SK-N-MC (cell line): ENCODE measurements at regions not wholly inside any gene's neighbourhood (a gene's known extent, or its start where the extent isn't known, plus 50 kb on each side); places are given as distances from the start of the nearest gene placed in this dataset.

ENCODE experiments used
- DNase-seq: peaks from one replicate; pipeline ENCODE4 v3.0.0-alpha.2; 2011; ENCODE audit warnings: low read depth, low spot score
- H3K27ac ChIP-seq: fragments of 200-600 bp; sonication (generic); 2 replicates; pipeline ENCODE4 v1.5.1; 2016; ENCODE audit warnings: mixed run types
- H3K36me3 ChIP-seq: fragments of 200-600 bp; sonication (generic); 2 replicates; pipeline ENCODE4 v1.6.1; 2017; ENCODE audit warnings: antibody characterized with exemption, low read length, mixed read lengths; ENCODE audit not compliant: insufficient read depth
- H3K4me3 ChIP-seq: fragments of 200-600 bp; sonication (generic); 2 replicates; pipeline ENCODE4 v1.5.1; 2016
- H3K9ac ChIP-seq: fragments of 200-600 bp; sonication (generic); 2 replicates; pipeline ENCODE4 v1.8.0; 2017; ENCODE audit warnings: mixed run types, mixed read lengths; ENCODE audit not compliant: insufficient read length
- H3K9me3 ChIP-seq: fragments of 200-600 bp; sonication (generic); 2 replicates; pipeline ENCODE4 v1.6.1; 2017; ENCODE audit warnings: low read depth, mild to moderate bottlenecking, antibody characterized with exemption, low read length, moderate library complexity, mixed read lengths
- EZH2 ChIP-seq: fragments of 200-600 bp; sonication (generic); IDR thresholded peaks from one replicate; pipeline ENCODE4 v1.6.1; 2017; ENCODE audit warnings: antibody characterized with exemption
- FOXP2 ChIP-seq: optimal IDR thresholded peaks from 2 replicates; pipeline ENCODE3; 2011; ENCODE audit warnings: mild to moderate bottlenecking, moderate library complexity; ENCODE audit not compliant: insufficient read depth; ENCODE audit errors: extremely low read length, control extremely low read depth
- POLR2AphosphoS5 ChIP-seq: IDR thresholded peaks from 2 replicates; pipeline ENCODE4 v1.6.1; 2012; ENCODE audit warnings: mild to moderate bottlenecking, low read depth, low read length, borderline replicate concordance

DNA sequence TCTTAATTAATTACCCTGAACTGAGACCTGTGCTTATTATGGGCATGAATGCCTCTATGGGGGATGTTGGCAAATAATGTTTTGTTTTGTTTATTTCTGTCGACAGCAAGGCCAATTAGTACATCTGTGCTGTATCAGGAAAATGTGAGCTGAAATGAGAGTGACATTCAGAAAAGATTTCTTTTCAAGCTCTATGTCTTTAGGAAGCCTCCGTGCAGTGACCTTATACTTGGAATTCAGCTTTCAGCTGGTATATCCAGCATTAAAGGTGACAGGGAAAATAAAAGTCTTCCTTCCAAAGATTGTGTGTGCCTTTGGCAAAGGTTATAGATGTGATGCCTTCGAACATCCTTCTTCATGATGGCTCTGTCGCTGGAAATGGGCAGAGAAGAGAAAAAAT lies 1061.1 kb downstream of the SORCS3 start:
- TF ChIP-seq POLR2AphosphoS5 = no peak

DNA sequence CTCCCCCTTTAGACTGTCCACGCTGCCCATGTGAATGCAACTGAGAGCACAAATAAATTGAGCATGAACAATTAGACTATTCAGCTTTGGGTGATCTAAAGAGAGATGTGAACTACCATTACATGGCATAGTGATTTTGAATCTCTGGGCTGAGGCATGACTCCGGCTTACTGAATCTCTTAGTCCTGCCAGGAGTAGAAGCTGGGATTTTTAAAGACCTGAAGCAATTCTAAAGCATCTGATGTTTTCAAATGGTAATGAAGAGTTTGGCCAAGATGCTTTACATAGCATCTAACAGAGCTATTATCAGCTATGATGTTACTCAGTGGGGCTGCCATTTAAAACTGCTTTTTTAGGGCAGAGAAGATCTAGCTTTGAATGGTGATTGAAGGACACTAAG lies 1059.1 kb downstream of the SORCS3 start:
- Histone ChIP-seq H3K9me3 (no peaks in the 10 kb centered on the region), H3K27ac (no peak overlapping the region), H3K4me3 (no peak overlapping the region), H3K9ac (no peak overlapping the region), H3K36me3 (no peaks in the 10 kb centered on the region)
- no peak for DNase-seq
- TF ChIP-seq EZH2 (no peak), POLR2AphosphoS5 (no peak), FOXP2 (no peak)

More for the DNA sequence above, 1061.1 kb downstream of the SORCS3 start:
- Histone ChIP-seq H3K9ac (no peak overlapping the region), H3K9me3 (no peaks in the 10 kb centered on the region), H3K27ac (no peak overlapping the region), H3K4me3 (no peak overlapping the region), H3K36me3 (no peaks in the 10 kb centered on the region)
- DNase-seq = no peak

DNA sequence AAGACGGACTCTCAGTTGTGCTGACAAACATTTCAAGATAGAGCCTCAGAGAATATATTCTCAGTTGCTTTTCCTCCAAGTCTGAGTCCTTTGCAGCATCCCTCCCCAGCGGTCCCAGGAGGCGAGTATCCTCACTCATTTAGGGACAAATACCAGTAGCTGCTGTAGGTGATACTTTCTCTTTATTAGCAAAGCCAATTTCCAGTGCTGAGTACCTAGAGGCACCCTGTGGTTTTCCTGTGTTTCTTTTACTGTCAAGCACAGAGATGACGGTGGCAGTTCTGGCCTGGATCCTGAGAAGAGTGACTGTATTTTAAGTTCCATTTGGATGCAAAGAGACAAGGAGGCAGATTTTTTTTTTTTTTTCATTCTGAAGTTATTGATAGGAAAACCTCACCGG lies 1058.4 kb downstream of the SORCS3 start:
- H3K27ac ChIP-seq = no peak overlapping the region
- no peaks in the 10 kb centered on the region for H3K36me3 ChIP-seq
- no peak overlapping the region for H3K4me3 ChIP-seq
- H3K9me3 ChIP-seq = no peaks in the 10 kb centered on the region
- no peak overlapping the region for H3K9ac ChIP-seq
- TF ChIP-seq FOXP2 (no peak), POLR2AphosphoS5 (no peak)
- no peak for DNase-seq

DNA sequence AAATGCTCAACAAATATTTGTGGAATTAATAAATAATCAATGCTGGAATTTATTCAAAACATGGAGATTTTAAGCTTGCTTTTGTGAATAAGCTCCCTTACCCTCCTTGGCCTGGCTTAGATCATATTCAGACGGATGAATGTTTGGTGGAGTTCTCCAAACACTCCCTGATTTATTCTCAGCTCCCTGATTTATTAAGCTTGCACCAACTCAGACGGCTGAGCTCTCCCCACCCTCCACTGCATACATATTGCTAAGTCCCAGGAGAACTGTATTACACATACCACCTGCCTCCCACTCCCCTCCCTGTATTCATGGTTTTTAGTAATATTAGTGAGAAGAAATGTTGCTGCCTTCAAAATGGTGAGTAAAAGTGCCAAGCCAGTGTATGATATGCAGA lies 1057.5 kb downstream of the SORCS3 start:
- DNase-seq = no peak
- Histone ChIP-seq H3K36me3 (no peaks in the 10 kb centered on the region), H3K9me3 (no peaks in the 10 kb centered on the region), H3K9ac (no peak overlapping the region), H3K4me3 (no peak overlapping the region), H3K27ac (no peak overlapping the region)
- TF ChIP-seq EZH2 = no peak

DNA sequence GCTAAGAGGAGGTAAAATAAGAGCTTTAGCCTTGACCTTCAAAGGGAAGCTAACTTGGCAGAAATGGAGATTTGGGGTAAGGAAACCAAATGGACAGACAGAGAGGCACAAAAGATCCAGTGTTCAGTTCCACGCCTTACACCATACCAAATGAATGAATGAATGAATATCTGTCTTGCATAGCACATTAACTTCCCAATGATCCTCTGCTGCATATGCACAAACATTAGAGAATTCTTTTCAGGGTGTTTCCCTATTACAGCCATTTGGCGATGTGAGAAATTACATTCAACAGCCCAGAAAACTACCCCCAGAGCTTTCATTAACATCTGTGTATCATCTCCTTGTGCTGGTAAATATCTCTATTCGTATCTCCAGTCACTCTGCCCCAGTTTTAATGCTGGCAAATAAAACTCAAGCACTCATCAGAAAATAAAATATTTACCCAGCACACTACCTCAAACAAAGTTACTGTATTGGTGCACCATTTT lies 1056.2 kb downstream of the SORCS3 start:
- Histone ChIP-seq H3K9ac (no peak overlapping the region), H3K36me3 (no peaks in the 10 kb centered on the region), H3K4me3 (no peak overlapping the region), H3K9me3 (no peaks in the 10 kb centered on the region), H3K27ac (no peak overlapping the region)
- TF ChIP-seq EZH2 (no peak), FOXP2 (no peak), POLR2AphosphoS5 (no peak)
- DNase-seq = no peak

DNA sequence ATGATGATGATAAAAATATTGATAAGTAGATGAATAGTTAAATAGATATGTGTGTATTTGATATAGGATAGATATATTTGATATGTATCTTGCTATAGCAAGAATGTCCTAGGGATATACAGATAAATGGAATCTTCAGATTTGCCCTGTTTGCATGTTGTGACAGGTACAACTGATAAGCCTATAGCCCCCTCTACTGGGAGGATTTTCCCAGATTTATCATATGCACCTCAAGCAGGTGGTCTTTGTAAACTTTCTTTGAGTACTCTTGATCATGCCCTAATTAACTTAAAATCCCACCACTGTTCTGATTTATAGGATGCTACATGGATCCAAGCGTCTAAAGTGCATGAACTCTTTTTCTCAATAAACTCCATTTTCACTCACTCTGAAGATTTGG lies 1050.7 kb downstream of the SORCS3 start:
- Histone ChIP-seq H3K9me3 (no peaks in the 10 kb centered on the region), H3K4me3 (no peak overlapping the region), H3K36me3 (no peaks in the 10 kb centered on the region), H3K27ac (no peak overlapping the region), H3K9ac (no peak overlapping the region)
- TF ChIP-seq EZH2 = no peak
- TF ChIP-seq FOXP2 = no peak
- DNase-seq = peak; percentile 2

DNA sequence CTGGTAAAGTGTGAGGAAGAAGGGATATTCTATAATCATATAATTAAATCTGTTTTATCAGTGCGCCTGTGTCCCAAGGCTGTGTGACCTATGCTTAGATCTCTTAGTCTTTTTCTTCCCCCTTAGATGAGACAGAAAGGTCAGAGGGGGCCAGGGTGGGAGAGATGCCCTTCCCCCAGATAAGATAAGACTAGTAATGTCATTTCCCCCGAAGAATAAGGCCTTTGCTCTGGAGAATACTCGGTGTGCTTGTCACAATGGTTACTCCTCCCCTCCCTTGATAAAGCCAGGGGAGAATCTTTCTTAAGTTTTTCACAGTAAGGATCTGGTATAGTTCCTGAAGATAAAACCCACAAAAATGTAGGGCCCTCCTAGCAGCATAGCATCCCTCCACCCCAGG lies 1041.8 kb downstream of the SORCS3 start:
- Histone ChIP-seq H3K36me3 (no peaks in the 10 kb centered on the region), H3K4me3 (no peak overlapping the region), H3K9ac (no peak overlapping the region), H3K27ac (no peak overlapping the region), H3K9me3 (no peaks in the 10 kb centered on the region)
- no peak for DNase-seq
- no peak for TF ChIP-seq EZH2
- TF ChIP-seq POLR2AphosphoS5 = no peak
- no peak for TF ChIP-seq FOXP2

DNA sequence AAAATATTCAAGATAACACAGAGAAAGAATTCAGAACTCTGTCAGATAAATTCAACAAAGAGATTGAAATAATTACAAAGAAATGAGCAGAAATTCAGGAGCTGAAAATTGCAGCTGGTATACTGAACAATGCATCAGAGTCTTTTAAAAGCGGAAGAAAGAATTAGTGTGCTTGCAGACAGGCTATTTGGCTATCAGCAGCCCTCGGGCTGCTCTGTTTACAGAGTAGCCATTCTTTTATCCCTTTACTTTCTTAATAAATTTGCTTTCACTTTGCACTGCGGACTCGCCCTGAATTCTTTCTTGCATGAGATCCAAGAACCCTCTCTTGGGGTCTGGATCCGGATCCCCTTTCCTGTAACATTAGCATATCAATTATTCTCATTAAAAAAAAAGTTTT lies 1040.0 kb downstream of the SORCS3 start:
- Histone ChIP-seq H3K9me3 (no peaks in the 10 kb centered on the region), H3K9ac (no peak overlapping the region), H3K27ac (no peak overlapping the region), H3K4me3 (no peak overlapping the region), H3K36me3 (no peaks in the 10 kb centered on the region)
- TF ChIP-seq EZH2 = no peak
- no peak for DNase-seq

DNA sequence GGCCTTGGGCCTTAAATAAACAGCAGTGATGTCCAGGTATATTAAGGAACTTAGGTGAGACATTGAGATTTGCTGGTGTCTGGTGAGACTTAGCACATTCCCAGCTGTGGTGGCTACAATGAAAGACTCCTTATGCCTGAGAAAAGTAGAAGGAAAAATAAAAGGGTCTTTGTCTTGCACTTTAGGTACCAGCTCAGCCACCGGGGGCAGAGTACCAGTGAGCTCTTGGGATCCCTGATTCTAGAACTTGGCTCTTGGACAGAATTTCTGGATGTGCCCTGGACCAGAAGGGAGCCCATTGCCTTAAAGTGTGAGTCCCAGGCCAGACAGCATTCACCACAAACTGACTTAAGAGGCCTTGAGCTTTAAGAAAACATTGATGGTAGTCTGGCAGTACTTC lies 1038.7 kb downstream of the SORCS3 start:
- Histone ChIP-seq H3K36me3 (no peaks in the 10 kb centered on the region), H3K9me3 (no peaks in the 10 kb centered on the region), H3K27ac (no peak overlapping the region), H3K9ac (no peak overlapping the region), H3K4me3 (no peak overlapping the region)
- no peak for TF ChIP-seq POLR2AphosphoS5
- TF ChIP-seq FOXP2 = no peak
- no peak for TF ChIP-seq EZH2
- no peak for DNase-seq

DNA sequence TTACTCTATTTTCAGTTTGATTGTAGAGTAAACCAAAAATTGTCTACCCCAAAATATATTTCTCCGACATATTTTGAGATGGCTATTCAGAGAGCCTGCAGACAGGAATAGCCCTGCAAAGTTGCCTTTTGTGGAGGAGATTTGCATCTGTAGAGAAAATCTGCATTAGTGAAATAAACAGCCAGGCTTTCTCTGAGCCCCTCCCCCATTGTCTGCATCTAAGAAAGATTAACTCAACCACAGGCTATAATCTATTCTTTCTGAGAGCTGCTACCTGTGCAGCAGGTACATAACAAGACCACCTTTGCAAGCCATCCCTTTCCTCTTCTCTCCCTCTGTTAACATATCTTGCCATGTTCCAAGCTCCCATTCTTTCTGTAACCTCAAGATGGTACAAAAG lies 1034.2 kb downstream of the SORCS3 start:
- Histone ChIP-seq H3K36me3 (no peaks in the 10 kb centered on the region), H3K9me3 (no peaks in the 10 kb centered on the region), H3K4me3 (no peak overlapping the region), H3K27ac (no peak overlapping the region), H3K9ac (no peak overlapping the region)
- no peak for DNase-seq
- TF ChIP-seq POLR2AphosphoS5 (no peak), FOXP2 (no peak), EZH2 (no peak)
